ENCODE measurements at regions not wholly inside any gene's neighbourhood (a gene's known extent, or its start where the extent isn't known, plus 50 kb on each side); places are given as distances from the start of the nearest gene placed in this dataset.

DNA sequence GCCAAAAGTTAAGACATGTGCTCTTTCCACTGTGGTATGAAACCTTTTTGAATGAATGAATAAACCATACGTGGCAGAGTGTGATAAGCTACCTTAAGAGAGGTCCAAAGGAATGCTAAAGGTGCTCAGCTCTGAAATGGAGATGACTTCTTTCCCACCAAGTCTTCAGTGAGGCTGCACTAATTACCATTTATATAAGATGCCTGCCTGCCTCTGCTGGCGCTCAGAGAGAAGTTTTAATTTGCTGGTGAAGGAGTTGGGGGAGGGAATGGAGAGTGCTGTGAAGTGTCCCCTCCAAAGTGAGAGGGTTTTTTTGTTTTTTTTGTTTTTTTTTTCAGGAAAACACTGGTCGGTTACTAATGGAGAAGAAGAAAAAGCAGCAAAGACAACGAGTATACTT is 559.0 kb downstream of the OMA1 start:
- no peaks in the 10 kb centered on the region for H4K20me1 ChIP-seq (ENCODE audit: insufficient read depth, low read length)
- FAIRE-seq (no peak), DNase-seq (ENCODE audit: low read depth) (no peak)
- H3K79me2 ChIP-seq (ENCODE audit: insufficient read depth, low read length): no peaks in the 10 kb centered on the region
- Mint-ChIP-seq H3K4me3 (ENCODE audit: unreplicated experiment) (no peak overlapping the region), H3K36me3 (ENCODE audit: low read depth, unreplicated experiment) (no peaks in the 10 kb centered on the region), H3K27me3 (ENCODE audit: low read depth, unreplicated experiment) (peaks cover 5% of the 10 kb centered on the region), H3K9me3 (ENCODE audit: unreplicated experiment) (no peaks in the 10 kb centered on the region), H3K4me1 (ENCODE audit: low read depth, unreplicated experiment) (no peaks in the 10 kb centered on the region), H3K27ac (ENCODE audit: unreplicated experiment) (no peak overlapping the region)
- no peak overlapping the region for H3K4me3 ChIP-seq (ENCODE audit: insufficient read depth, low read depth, low read length)
- H3K4me1 ChIP-seq (ENCODE audit: insufficient read depth, low read length): no peaks in the 10 kb centered on the region
- H2AFZ ChIP-seq (ENCODE audit: low read depth, low read length): no peak overlapping the region
- TF ChIP-seq CTCF (IDR thresholded peaks at IDR 0.05; ENCODE audit: insufficient read depth, low read depth, low read length) (no peak), EZH2 (IDR thresholded peaks at IDR 0.05; ENCODE audit: insufficient read depth, low read length) (no peak)
- no peaks in the 10 kb centered on the region for H3K9me3 ChIP-seq (ENCODE audit: insufficient read depth, low read depth, low read length)
- no peak overlapping the region for H3K27ac ChIP-seq (ENCODE audit: low read depth, low read length)
- no peaks in the 10 kb centered on the region for H3K27me3 ChIP-seq (ENCODE audit: insufficient read depth, low read length)
- H3K36me3 ChIP-seq (ENCODE audit: insufficient read depth, low read length): no peaks in the 10 kb centered on the region
- H3K9ac ChIP-seq (ENCODE audit: low read length): no peak overlapping the region
- no peak overlapping the region for H3K4me2 ChIP-seq (ENCODE audit: low read length)

- Mint-ChIP-seq H3K36me3 (ENCODE audit: low read depth, unreplicated experiment) (no peaks in the 10 kb centered on the region), H3K4me1 (ENCODE audit: low read depth, unreplicated experiment) (no peaks in the 10 kb centered on the region)
- no peak for FAIRE-seq
Measured at GRCh38 chr1:57986432-57986831, 560.1 kb downstream of the OMA1 start.

More at GRCh38 chr1:57986432-57986831, 560.1 kb downstream of the OMA1 start:
- Mint-ChIP-seq H3K4me3 (ENCODE audit: unreplicated experiment) (no peak overlapping the region), H3K27ac (ENCODE audit: unreplicated experiment) (no peak overlapping the region), H3K9me3 (ENCODE audit: unreplicated experiment) (no peaks in the 10 kb centered on the region), H3K27me3 (ENCODE audit: low read depth, unreplicated experiment) (peaks cover 7% of the 10 kb centered on the region)
- Histone ChIP-seq H3K27me3 (ENCODE audit: insufficient read depth, low read length) (no peaks in the 10 kb centered on the region), H3K4me2 (ENCODE audit: low read length) (no peak overlapping the region), H3K9me3 (ENCODE audit: insufficient read depth, low read depth, low read length) (no peaks in the 10 kb centered on the region), H3K36me3 (ENCODE audit: insufficient read depth, low read length) (no peaks in the 10 kb centered on the region), H2AFZ (ENCODE audit: low read depth, low read length) (no peak overlapping the region), H3K27ac (ENCODE audit: low read depth, low read length) (no peak overlapping the region), H3K4me3 (ENCODE audit: insufficient read depth, low read depth, low read length) (no peak overlapping the region), H3K4me1 (ENCODE audit: insufficient read depth, low read length) (no peaks in the 10 kb centered on the region), H3K9ac (ENCODE audit: low read length) (no peak overlapping the region), H4K20me1 (ENCODE audit: insufficient read depth, low read length) (no peaks in the 10 kb centered on the region), H3K79me2 (ENCODE audit: insufficient read depth, low read length) (no peaks in the 10 kb centered on the region)
- no peak for TF ChIP-seq EZH2 (IDR thresholded peaks at IDR 0.05; ENCODE audit: insufficient read depth, low read length)
- TF ChIP-seq CTCF (IDR thresholded peaks at IDR 0.05; ENCODE audit: insufficient read depth, low read depth, low read length): no peak
- no peak for DNase-seq (ENCODE audit: low read depth)

Measured in astrocyte (in vitro differentiated cells and primary cell).